ENCODE measurements at regions not wholly inside any gene's neighbourhood (a gene's known extent, or its start where the extent isn't known, plus 50 kb on each side); places are given as distances from the start of the nearest gene placed in this dataset.
A peak's percentile ranks its signal among the peaks of the same experiment; 100 is the strongest.

DNA sequence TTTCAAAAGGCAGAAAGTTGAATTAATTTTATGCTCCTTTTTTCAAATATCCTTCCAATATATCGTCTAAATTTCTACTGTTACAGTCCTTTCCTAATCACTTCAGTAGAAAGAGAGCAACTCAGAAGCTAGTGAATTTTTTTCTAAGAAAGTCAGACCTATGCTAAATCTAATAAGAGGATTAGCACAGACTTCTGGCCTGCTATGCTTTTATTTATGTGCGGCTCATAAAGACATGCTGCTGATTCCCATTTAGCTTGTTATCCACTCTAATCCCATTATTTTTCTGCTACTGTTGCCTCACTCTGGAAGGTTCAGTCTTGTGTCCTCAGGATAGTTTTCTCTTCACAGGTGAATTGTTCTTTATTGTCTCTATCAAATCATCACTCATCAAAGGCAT is 473.5 kb upstream of the FAM241A start:
- H3K36me3 ChIP-seq (ENCODE audit: insufficient read depth, low read length), result no peaks in the 10 kb centered on the region
- H3K27me3 ChIP-seq (ENCODE audit: insufficient read depth, low read length), result no peaks in the 10 kb centered on the region
- H3K4me1 ChIP-seq (ENCODE audit: insufficient read depth, low read length), result no peaks in the 10 kb centered on the region
- H3K9me3 ChIP-seq (ENCODE audit: low read length), result no peaks in the 10 kb centered on the region
- H3K4me3 ChIP-seq (ENCODE audit: low read length), result no peak overlapping the region
- H2AFZ ChIP-seq (ENCODE audit: low read depth, low read length), result no peak overlapping the region

DNA sequence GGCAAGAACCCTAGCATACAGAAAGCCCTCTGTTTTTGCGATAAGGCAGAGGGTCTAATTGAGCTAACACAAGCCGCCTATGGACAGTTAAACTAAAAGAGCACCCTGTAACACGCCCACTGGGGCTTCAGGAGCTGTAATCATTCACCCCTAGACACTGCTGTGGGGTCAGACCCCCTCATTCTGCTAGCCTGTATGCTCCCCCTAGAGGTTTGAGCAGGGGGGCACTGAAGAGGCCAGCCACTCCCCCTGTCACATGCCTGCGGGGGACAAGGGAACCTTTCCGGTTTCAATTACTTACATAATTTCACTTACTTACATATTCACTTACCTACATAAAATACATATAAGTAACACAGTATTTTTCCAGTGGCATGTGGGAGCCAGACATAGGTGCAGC is 469.5 kb upstream of the FAM241A start:
- Histone ChIP-seq H3K27me3 (ENCODE audit: insufficient read depth, low read length) (no peaks in the 10 kb centered on the region), H3K36me3 (ENCODE audit: insufficient read depth, low read length) (no peaks in the 10 kb centered on the region), H3K4me1 (ENCODE audit: insufficient read depth, low read length) (peaks cover 26% of the 10 kb centered on the region), H3K9me3 (ENCODE audit: low read length) (no peaks in the 10 kb centered on the region), H2AFZ (ENCODE audit: low read depth, low read length) (no peak overlapping the region), H3K4me3 (ENCODE audit: low read length) (no peak overlapping the region)

DNA sequence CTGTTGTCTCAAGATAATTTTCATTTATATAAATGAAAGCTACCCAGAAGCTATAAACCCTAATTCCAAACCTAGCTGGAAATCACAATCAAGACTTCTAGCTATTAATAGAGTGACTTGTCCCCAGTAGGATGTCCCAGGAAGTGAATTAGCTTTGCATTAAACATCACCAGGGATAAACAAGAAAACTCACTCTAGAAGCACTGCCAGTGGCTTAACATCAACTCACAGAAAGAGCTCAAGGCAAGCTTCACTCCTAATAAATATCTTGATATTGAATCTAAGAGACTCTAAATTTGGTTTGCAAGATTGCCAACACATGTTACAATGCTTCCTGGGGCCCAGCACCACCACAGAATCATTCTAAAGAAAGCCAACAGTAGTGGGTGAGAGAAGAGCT is 468.7 kb upstream of the FAM241A start:
- no peak overlapping the region for H3K4me3 ChIP-seq (ENCODE audit: low read length)
- H2AFZ ChIP-seq (ENCODE audit: low read depth, low read length), result no peak overlapping the region
- H3K36me3 ChIP-seq (ENCODE audit: insufficient read depth, low read length), result no peaks in the 10 kb centered on the region
- H3K27me3 ChIP-seq (ENCODE audit: insufficient read depth, low read length), result no peaks in the 10 kb centered on the region
- no peaks in the 10 kb centered on the region for H3K9me3 ChIP-seq (ENCODE audit: low read length)
- peaks cover 29% of the 10 kb centered on the region for H3K4me1 ChIP-seq (ENCODE audit: insufficient read depth, low read length)

DNA sequence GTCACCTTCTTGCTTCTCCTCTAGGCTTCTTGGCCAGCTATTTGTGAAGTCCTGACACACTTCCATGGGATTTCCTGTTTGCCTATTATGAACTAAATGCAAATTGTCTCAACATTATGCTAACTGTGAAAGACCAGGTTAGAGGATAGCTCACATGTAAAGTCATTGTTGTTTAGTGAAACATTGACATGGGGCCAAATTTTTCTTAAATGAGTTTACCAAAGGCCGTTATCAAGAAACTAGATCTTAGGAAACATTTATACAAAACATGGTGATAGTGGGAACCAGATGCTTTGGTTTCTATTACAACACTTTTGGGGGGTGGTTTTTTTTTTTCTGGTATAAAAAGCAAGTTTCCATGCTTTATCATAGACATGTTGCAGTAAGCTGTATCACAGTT is 466.8 kb upstream of the FAM241A start:
- H3K27me3 ChIP-seq (ENCODE audit: insufficient read depth, low read length), result no peaks in the 10 kb centered on the region
- peak overlapping the region; percentile 54 for H2AFZ ChIP-seq (ENCODE audit: low read depth, low read length)
- H3K36me3 ChIP-seq (ENCODE audit: insufficient read depth, low read length), result no peaks in the 10 kb centered on the region
- peaks cover 45% of the 10 kb centered on the region for H3K4me1 ChIP-seq (ENCODE audit: insufficient read depth, low read length)
- no peak overlapping the region for H3K4me3 ChIP-seq (ENCODE audit: low read length)
- H3K9me3 ChIP-seq (ENCODE audit: low read length), result no peaks in the 10 kb centered on the region

DNA sequence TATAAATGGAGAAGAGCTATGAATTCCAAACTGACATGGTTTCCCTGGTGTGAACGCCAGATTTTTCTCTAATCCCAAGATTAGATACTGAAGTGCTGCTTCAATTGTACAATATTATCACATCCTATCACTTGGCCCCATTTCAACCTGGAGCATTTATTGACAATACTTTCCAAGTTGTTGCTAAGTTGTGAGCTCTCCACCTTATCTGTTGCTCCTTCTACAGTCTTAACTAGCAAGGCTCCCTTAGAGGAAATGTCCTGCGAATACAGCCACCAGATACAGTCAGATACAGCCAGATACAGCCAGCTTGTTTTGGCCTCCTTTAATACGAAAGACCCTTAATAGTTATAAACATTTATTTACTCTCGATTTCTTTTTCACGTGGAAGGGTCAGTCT is 466.3 kb upstream of the FAM241A start:
- H2AFZ ChIP-seq (ENCODE audit: low read depth, low read length), result peak overlapping the region; percentile 5
- no peaks in the 10 kb centered on the region for H3K27me3 ChIP-seq (ENCODE audit: insufficient read depth, low read length)
- peaks cover 45% of the 10 kb centered on the region for H3K4me1 ChIP-seq (ENCODE audit: insufficient read depth, low read length)
- no peak overlapping the region for H3K4me3 ChIP-seq (ENCODE audit: low read length)
- no peaks in the 10 kb centered on the region for H3K9me3 ChIP-seq (ENCODE audit: low read length)
- no peaks in the 10 kb centered on the region for H3K36me3 ChIP-seq (ENCODE audit: insufficient read depth, low read length)

DNA sequence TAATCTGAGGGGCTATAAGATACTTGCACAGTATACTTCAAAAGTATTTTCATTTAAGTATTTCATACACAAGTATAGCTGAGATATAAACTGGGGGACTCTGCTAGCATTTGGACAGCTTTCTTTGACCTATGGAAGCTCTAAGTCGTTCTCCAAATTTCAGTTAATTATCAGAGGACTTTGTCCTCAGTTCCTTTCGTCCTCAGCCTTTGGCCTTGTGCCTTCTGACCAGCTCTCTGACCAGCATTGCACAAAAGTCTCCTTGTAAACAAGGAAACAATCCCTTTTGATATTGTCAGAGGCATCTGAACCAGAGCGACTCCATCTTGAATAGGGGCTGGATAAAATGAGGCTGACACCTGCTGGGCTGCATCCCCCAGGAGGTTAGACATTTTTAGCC is 464.0 kb upstream of the FAM241A start:
- Histone ChIP-seq H3K4me3 (ENCODE audit: low read length) (no peak overlapping the region), H3K9me3 (ENCODE audit: low read length) (no peaks in the 10 kb centered on the region), H3K4me1 (ENCODE audit: insufficient read depth, low read length) (peaks cover 45% of the 10 kb centered on the region), H3K27me3 (ENCODE audit: insufficient read depth, low read length) (no peaks in the 10 kb centered on the region), H3K36me3 (ENCODE audit: insufficient read depth, low read length) (no peaks in the 10 kb centered on the region), H2AFZ (ENCODE audit: low read depth, low read length) (peak overlapping the region; percentile 64)

DNA sequence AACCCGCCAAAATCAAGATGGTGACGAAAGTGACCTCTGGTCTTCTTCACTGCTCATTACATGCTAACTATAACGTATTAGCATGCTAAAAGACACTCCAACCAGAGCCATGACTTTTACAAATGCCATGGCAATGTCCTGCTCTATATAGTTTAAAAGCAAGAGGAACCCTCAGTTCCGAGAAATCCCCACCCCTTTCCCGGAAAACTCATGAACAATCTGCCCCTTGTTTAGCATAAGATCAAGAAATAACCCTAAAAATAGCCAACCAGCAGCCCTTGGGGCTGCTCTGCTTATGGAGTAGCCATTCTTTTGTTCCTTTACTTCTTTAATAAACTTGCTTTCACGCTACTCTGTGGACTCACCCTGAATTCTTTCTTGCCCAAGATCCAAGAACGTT is 463.5 kb upstream of the FAM241A start:
- H3K27me3 ChIP-seq (ENCODE audit: insufficient read depth, low read length), result no peaks in the 10 kb centered on the region

DNA sequence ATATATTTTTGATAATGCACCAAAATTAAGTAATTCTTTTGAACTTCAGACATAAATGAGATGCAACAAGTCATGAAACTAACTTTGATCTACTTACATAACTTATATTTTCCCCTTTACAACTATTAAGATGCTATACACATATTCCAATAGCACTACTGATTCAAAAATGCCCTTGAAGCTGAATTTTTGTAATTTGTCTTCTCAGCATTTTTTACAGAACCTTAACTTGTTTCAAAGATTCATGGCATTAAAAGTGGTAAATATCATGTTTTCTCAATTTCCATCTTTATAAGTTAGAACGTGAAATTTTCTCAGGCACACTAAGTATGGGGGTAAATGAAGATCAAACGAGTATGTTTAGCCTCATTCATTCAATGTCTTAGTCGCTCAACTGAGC is 460.0 kb upstream of the FAM241A start:
- no peaks in the 10 kb centered on the region for H3K27me3 ChIP-seq (ENCODE audit: insufficient read depth, low read length)
- H3K4me3 ChIP-seq (ENCODE audit: low read length), result no peak overlapping the region
- H3K9me3 ChIP-seq (ENCODE audit: low read length), result no peaks in the 10 kb centered on the region
- peaks cover 25% of the 10 kb centered on the region for H3K4me1 ChIP-seq (ENCODE audit: insufficient read depth, low read length)
- no peaks in the 10 kb centered on the region for H3K36me3 ChIP-seq (ENCODE audit: insufficient read depth, low read length)
- no peak overlapping the region for H2AFZ ChIP-seq (ENCODE audit: low read depth, low read length)

More for the DNA sequence above, 463.5 kb upstream of the FAM241A start:
- H3K4me3 ChIP-seq (ENCODE audit: low read length), result no peak overlapping the region
- H3K4me1 ChIP-seq (ENCODE audit: insufficient read depth, low read length), result peaks cover 45% of the 10 kb centered on the region
- H3K9me3 ChIP-seq (ENCODE audit: low read length), result no peaks in the 10 kb centered on the region
- no peaks in the 10 kb centered on the region for H3K36me3 ChIP-seq (ENCODE audit: insufficient read depth, low read length)
- H2AFZ ChIP-seq (ENCODE audit: low read depth, low read length), result peak overlapping the region; percentile 64

DNA sequence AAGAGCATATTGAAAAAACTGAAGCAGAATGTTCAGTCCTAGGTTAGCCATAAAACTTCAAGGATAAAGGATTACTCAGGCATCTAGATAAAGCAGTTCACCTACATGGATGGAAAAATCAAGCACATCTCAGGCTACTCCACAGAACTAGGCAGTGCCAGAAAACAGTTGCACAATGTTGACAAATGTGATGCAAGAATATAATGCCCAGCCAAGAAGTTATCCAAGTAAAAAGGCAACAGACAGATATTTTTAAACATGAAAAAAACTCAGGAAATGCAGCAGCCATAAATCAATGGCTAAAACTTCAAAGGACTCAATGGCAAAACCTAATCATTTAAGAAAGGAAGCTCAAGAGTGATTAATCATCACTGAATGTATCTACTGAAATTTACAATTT is 456.0 kb upstream of the FAM241A start:
- no peaks in the 10 kb centered on the region for H3K36me3 ChIP-seq (ENCODE audit: insufficient read depth, low read length)
- no peak overlapping the region for H3K4me3 ChIP-seq (ENCODE audit: low read length)
- H2AFZ ChIP-seq (ENCODE audit: low read depth, low read length), result no peak overlapping the region
- H3K27me3 ChIP-seq (ENCODE audit: insufficient read depth, low read length), result no peaks in the 10 kb centered on the region
- no peaks in the 10 kb centered on the region for H3K9me3 ChIP-seq (ENCODE audit: low read length)
- no peaks in the 10 kb centered on the region for H3K4me1 ChIP-seq (ENCODE audit: insufficient read depth, low read length)

DNA sequence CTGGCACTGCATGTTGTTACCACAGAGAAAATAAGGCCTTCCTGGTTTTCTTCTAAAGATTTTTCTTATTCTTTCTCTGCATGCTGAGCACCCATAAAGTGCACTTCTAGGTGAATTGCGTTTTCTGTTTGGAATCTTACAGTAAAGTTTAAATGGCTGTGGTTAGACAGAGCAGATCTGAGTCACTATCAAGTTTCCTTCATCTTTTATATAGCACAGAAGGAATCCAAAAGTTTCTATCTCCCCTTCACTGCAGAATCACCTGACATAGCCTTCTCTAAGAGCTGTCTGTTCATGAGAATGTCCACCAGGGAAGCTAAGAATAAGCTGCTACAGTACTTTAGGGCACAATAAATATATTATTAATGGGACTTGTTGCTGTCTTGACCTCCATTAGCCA is 455.5 kb upstream of the FAM241A start:
- H3K4me1 ChIP-seq (ENCODE audit: insufficient read depth, low read length), result no peaks in the 10 kb centered on the region
- no peak overlapping the region for H2AFZ ChIP-seq (ENCODE audit: low read depth, low read length)
- H3K9me3 ChIP-seq (ENCODE audit: low read length), result no peaks in the 10 kb centered on the region
- H3K4me3 ChIP-seq (ENCODE audit: low read length), result no peak overlapping the region
- no peaks in the 10 kb centered on the region for H3K36me3 ChIP-seq (ENCODE audit: insufficient read depth, low read length)
- no peaks in the 10 kb centered on the region for H3K27me3 ChIP-seq (ENCODE audit: insufficient read depth, low read length)

DNA sequence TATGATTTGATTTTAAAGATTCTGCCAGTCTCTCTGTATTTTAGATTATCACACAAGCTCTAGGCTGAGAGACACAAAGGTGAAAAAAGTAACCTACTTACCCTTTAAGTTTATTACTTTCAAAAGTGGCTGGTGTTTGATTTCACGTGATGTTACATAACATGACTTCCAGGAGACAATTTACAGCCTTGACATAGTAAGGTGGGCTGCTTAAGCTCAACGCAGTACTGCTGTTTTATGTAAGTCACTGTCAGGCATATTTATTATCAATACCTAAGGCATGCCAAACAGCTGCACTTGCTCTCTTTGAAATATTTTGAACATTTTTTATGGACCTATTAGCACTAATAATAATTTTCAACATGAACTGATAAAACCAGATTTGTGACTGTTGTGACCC is 451.5 kb upstream of the FAM241A start:
- H3K4me3 ChIP-seq (ENCODE audit: low read length), result no peak overlapping the region
- H3K4me1 ChIP-seq (ENCODE audit: insufficient read depth, low read length), result peaks cover 3% of the 10 kb centered on the region
- no peaks in the 10 kb centered on the region for H3K9me3 ChIP-seq (ENCODE audit: low read length)
- no peaks in the 10 kb centered on the region for H3K27me3 ChIP-seq (ENCODE audit: insufficient read depth, low read length)
- H3K36me3 ChIP-seq (ENCODE audit: insufficient read depth, low read length), result no peaks in the 10 kb centered on the region
- H2AFZ ChIP-seq (ENCODE audit: low read depth, low read length), result no peak overlapping the region

DNA sequence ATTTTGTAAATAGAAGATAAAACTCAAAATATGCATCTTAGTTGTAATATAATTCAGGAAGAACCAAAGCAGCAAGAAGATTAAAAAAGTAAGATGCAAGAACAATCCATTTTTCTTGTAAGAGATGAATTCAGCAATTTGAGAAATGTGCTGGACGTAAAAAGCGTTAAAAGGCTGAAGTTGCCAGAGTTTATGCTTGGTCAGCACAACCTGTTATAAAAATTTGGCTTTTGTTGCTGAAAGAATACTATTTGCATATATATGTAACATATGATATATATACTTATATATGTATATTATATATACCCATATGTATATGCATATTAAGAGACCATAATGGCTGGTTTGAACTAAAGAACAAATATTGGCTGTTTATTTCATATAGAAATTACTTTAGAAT is 449.6 kb upstream of the FAM241A start:
- H3K27me3 ChIP-seq (ENCODE audit: insufficient read depth, low read length), result no peaks in the 10 kb centered on the region
- H3K9me3 ChIP-seq (ENCODE audit: low read length), result no peaks in the 10 kb centered on the region
- no peaks in the 10 kb centered on the region for H3K36me3 ChIP-seq (ENCODE audit: insufficient read depth, low read length)
- H2AFZ ChIP-seq (ENCODE audit: low read depth, low read length), result no peak overlapping the region
- H3K4me1 ChIP-seq (ENCODE audit: insufficient read depth, low read length), result peaks cover 3% of the 10 kb centered on the region
- no peak overlapping the region for H3K4me3 ChIP-seq (ENCODE audit: low read length)

DNA sequence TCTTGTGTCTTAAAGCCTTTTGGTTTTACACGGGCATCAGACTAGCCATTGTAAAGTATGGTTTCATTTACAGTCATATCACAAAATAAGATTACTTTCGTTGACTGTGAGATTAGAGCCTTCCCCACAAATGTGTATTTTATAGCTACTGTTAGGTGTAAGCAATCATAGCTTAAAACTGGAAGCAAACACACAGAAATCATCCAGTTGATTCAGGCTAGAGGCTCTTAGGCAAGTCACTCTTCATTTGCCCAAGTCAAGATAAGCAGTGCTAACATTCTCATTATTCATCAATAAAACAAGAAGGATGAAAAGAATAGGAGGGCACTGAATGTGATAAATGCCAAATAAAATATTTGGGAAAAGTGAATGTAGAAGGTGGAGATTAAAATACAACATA is 448.7 kb upstream of the FAM241A start:
- H3K36me3 ChIP-seq (ENCODE audit: insufficient read depth, low read length), result no peaks in the 10 kb centered on the region
- no peak overlapping the region for H2AFZ ChIP-seq (ENCODE audit: low read depth, low read length)
- peaks cover 3% of the 10 kb centered on the region for H3K4me1 ChIP-seq (ENCODE audit: insufficient read depth, low read length)
- no peak overlapping the region for H3K4me3 ChIP-seq (ENCODE audit: low read length)
- no peaks in the 10 kb centered on the region for H3K27me3 ChIP-seq (ENCODE audit: insufficient read depth, low read length)
- no peaks in the 10 kb centered on the region for H3K9me3 ChIP-seq (ENCODE audit: low read length)

DNA sequence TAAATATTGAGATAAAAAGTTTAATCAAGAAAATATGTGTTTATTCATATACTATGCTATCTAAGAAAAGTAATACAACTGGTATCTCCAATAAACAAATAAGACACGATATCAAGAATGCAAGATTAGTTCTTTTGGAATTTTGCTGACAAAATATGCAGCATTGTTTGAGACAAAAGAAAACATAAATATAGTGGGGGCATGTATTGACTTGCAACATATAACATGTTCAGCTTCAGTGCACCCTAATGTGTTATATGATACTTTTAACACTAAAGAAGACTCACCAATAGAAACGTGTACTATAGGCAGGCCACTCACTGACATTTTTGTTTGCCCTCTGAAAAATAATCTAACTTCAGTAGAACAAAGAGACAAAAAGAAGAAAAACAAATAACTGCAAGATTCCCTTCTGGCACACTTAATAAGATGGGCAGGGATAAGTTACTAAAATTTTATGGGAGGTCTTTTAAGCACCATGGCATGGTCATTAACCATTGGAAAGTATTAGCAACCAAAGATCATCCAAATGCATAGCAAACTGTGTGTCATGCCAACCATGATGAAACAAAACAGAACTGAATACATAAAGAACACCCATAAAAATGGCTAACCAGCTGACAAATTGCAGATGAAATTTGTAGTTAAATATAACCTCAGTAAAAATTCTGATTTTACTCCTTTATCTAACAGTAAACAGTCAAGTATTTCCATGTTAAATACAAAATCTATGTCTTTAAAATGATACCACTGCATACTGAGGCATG is 447.9 kb upstream of the FAM241A start:
- no peaks in the 10 kb centered on the region for H3K36me3 ChIP-seq (ENCODE audit: insufficient read depth, low read length)
- no peaks in the 10 kb centered on the region for H3K27me3 ChIP-seq (ENCODE audit: insufficient read depth, low read length)
- no peak overlapping the region for H3K4me3 ChIP-seq (ENCODE audit: low read length)
- no peaks in the 10 kb centered on the region for H3K9me3 ChIP-seq (ENCODE audit: low read length)
- peaks cover 3% of the 10 kb centered on the region for H3K4me1 ChIP-seq (ENCODE audit: insufficient read depth, low read length)
- peak overlapping the region; percentile 32 for H2AFZ ChIP-seq (ENCODE audit: low read depth, low read length)
